ENCODE measurements at regions not wholly inside any gene's neighbourhood (a gene's known extent, or its start where the extent isn't known, plus 50 kb on each side); places are given as distances from the start of the nearest gene placed in this dataset.

GRCh38 chr20:7361321-7361720 lies 578.9 kb downstream of the HAO1 start:
- TF ChIP-seq CTCF (IDR thresholded peaks at IDR 0.05) (no peak), EP300 (IDR thresholded peaks at IDR 0.05; ENCODE audit: low read depth) (no peak), POLR2A (IDR thresholded peaks at IDR 0.05) (no peak), POLR2AphosphoS5 (IDR thresholded peaks at IDR 0.05) (no peak)

Measured in transverse colon (tissue), 4 donors.